Fibroblast of the aortic adventitia (primary cell): ENCODE measurements at regions not wholly inside any gene's neighbourhood (a gene's known extent, or its start where the extent isn't known, plus 50 kb on each side); places are given as distances from the start of the nearest gene placed in this dataset.
A peak's percentile ranks its signal among the peaks of the same experiment; 100 is the strongest.

Experiments used
- DNase-seq: peaks from one replicate; pipeline ENCODE4 v3.0.0-alpha.2; 2010; ENCODE audit warnings: low read depth
- H3K4me3 ChIP-seq: 2 replicates; pipeline ENCODE4 v1.5.1; 2011; ENCODE audit warnings: low read depth, mild to moderate bottlenecking, control low read depth, low read length, moderate library complexity
- CTCF ChIP-seq: IDR thresholded peaks from 2 replicates; pipeline ENCODE4 v1.5.1; 2011; ENCODE audit warnings: mild to moderate bottlenecking, low read length, control low read depth, inconsistent platforms; ENCODE audit not compliant: insufficient read depth

- no peak for DNase-seq
- H3K4me3 ChIP-seq, result no peak overlapping the region
- TF ChIP-seq CTCF, result no peak
Measured at GRCh38 chr1:213371847-213372619, 321.0 kb downstream of the RPS6KC1 start.

- peak; percentile 89 for TF ChIP-seq CTCF
- peak; percentile 54 for DNase-seq
- no peak overlapping the region for H3K4me3 ChIP-seq
Measured at GRCh38 chr1:213374369-213374768, 323.3 kb downstream of the RPS6KC1 start.

- no peak for DNase-seq
- TF ChIP-seq CTCF, result no peak
- H3K4me3 ChIP-seq, result no peak overlapping the region
Measured at GRCh38 chr1:213375002-213375401, 324.0 kb downstream of the RPS6KC1 start.

- no peak for DNase-seq
- no peak overlapping the region for H3K4me3 ChIP-seq
- no peak for TF ChIP-seq CTCF
Measured at GRCh38 chr1:213376862-213377372, 325.9 kb downstream of the RPS6KC1 start.

DNA sequence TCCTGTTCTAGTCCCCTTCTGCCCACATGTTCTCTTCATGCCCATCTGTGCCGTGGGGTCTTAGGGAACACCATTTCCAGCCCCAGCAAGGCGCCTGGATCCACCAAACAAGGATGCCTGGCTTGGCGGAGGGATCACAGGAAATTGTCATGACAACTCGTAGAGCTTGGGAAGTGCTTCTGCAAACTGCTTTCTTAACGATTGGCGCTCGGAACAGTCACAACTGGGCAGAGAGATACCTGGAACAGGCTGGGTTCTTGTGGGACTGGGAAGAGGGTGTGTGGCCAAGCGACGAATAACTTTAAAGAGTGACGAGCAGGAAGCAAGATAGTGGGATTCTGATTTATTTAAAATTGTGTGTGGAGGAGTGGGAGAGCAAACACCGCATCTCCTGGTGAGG, 329.8 kb downstream of the RPS6KC1 start:
- H3K4me3 ChIP-seq, result no peak overlapping the region
- TF ChIP-seq CTCF, result no peak
- DNase-seq, result no peak

GRCh38 chr1:213381572-213382084, 330.6 kb downstream of the RPS6KC1 start:
- no peak overlapping the region for H3K4me3 ChIP-seq
- DNase-seq, result no peak
- TF ChIP-seq CTCF, result no peak
